GM12891 (cell line): ENCODE measurements at regions not wholly inside any gene's neighbourhood (a gene's known extent, or its start where the extent isn't known, plus 50 kb on each side); places are given as distances from the start of the nearest gene placed in this dataset.

Experiments used
- PAX5 ChIP-seq: IDR thresholded peaks from 2 replicates; pipeline ENCODE4 v1.6.1; 2011; ENCODE audit warnings: low read length, moderate library complexity, mild to moderate bottlenecking; ENCODE audit not compliant: insufficient read depth, severe bottlenecking
- POLR2A ChIP-seq: IDR thresholded peaks from 2 replicates; pipeline ENCODE4 v1.6.1; 2011; ENCODE audit warnings: low read depth, low read length, control low read depth
- POLR2AphosphoS5 ChIP-seq: IDR thresholded peaks from 2 replicates; pipeline ENCODE4 v1.6.1; 2011; ENCODE audit warnings: low read depth, low read length, control low read depth

- no peak for TF ChIP-seq POLR2A
- TF ChIP-seq PAX5: no peak
- TF ChIP-seq POLR2AphosphoS5: no peak
Measured at GRCh38 chr5:165028356-165028755, 1522.9 kb downstream of the MAT2B start.
